Kidney (tissue), 13 donors: ENCODE measurements at regions not wholly inside any gene's neighbourhood (a gene's known extent, or its start where the extent isn't known, plus 50 kb on each side); places are given as distances from the start of the nearest gene placed in this dataset.

ENCODE experiments used
- DNase-seq, 5 donors: peaks; one replicate each; pipeline ENCODE4 v3.0.0-alpha.2; 2013 to 2020
- FAIRE-seq: peaks from 2 replicates; lab custom pipeline; 2012; peaks lifted over from hg19 to GRCh38; lab: Jason Lieb, UNC
- H3K27ac ChIP-seq, 2 donors: one replicate each; pipeline ENCODE4 v1.7.0; 2013; ENCODE audit warnings: low read depth in 2 of 2, low read length in 2 of 2, inconsistent platforms in 1 of 2
- H3K27me3 ChIP-seq: one replicate; pipeline ENCODE4 v1.7.1; 2013; ENCODE audit warnings: low read length, inconsistent platforms; ENCODE audit not compliant: control insufficient read depth, insufficient read depth
- H3K36me3 ChIP-seq, 3 donors: one replicate each; pipeline versions ENCODE4 v1.7.0 to v1.7.1; 2013; ENCODE audit warnings: low read length in 3 of 3, control low read depth in 1 of 3, inconsistent platforms in 1 of 3; ENCODE audit not compliant: insufficient read depth in 3 of 3, control insufficient read depth in 2 of 3
- H3K4me1 ChIP-seq, 3 donors: one replicate each; pipeline versions ENCODE4 v1.7.0 to v1.7.1; 2013; ENCODE audit warnings: low read length in 3 of 3, inconsistent platforms in 1 of 3, low read depth in 1 of 3; ENCODE audit not compliant: control insufficient read depth in 2 of 3, insufficient read depth in 2 of 3
- H3K4me3 ChIP-seq, 3 donors: one replicate each; pipeline versions ENCODE4 v1.7.0 to v1.8.1; 2013; ENCODE audit warnings: low read length in 3 of 3, control low read depth in 1 of 3, inconsistent platforms in 1 of 3
- H3K9ac ChIP-seq, 3 donors: one replicate each; pipeline versions ENCODE4 v1.7.0 to v1.7.1; 2013; ENCODE audit warnings: low read length in 3 of 3, control low read depth in 1 of 3, inconsistent platforms in 1 of 3
- H3K9me3 ChIP-seq, 3 donors: one replicate each; pipeline versions ENCODE4 v1.7.0 to v1.7.1; 2013; ENCODE audit warnings: low read length in 3 of 3, control low read depth in 1 of 3, inconsistent platforms in 1 of 3; ENCODE audit not compliant: control insufficient read depth in 2 of 3, insufficient read depth in 1 of 3
- intact Hi-C: fragments of 100-400 bp; cut with DNase I; formaldehyde crosslinking; loops from one replicate; pipeline ENCODE4 v1.11.1; 2022
- TF ChIP-seq, protein P1 (sequence below): IDR thresholded peaks from 3 replicates; pipeline ENCODE4 v1.5.1; 2012; ENCODE audit warnings: mild to moderate bottlenecking, moderate library complexity, borderline replicate concordance; ENCODE audit not compliant: insufficient read depth; ENCODE audit errors: extremely low read depth
- donor health status: control.
- donor health status: control.
- donor health status: control.
- donor health status: control.
- donor health status: control.
- donor health status: DM: yes; HTN: yes; CAD: no.
- donor health status: Normal renal cell carcinoma (clear cell type).

DNA sequence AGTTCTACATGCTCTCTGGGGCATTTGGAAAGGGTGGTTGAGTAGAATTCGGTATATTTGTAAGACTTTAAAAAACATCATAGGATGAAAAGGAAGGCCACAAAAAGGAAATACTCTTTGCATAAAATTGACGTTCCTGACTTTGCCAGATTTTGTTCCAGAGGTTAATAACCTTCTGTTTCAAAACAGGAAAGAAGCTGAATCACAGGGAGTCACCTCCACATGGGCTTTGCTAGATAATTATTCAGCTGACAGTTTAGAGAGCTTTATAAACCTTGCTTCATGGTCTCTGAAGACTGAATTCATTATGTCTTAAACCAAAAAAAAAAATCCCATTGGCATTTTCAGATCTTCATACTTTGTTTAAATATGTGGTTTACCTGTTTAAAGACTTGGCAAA lies 203.7 kb downstream of the SEMA6A start:
- Histone ChIP-seq H3K9ac (no peak overlapping the region), H3K4me3 (no peak overlapping the region), H3K36me3 (no peaks in the 10 kb centered on the region), H3K27ac (peak overlapping the region in 1 of 2 donors; percentile 52), H3K4me1 (peaks cover 0 to 13% (median 3%) of the 10 kb centered on the region in 3 donors), H3K27me3 (no peaks in the 10 kb centered on the region), H3K9me3 (no peaks in the 10 kb centered on the region)
- FAIRE-seq, result peak; percentile 70
- TF ChIP-seq, protein P1, sequence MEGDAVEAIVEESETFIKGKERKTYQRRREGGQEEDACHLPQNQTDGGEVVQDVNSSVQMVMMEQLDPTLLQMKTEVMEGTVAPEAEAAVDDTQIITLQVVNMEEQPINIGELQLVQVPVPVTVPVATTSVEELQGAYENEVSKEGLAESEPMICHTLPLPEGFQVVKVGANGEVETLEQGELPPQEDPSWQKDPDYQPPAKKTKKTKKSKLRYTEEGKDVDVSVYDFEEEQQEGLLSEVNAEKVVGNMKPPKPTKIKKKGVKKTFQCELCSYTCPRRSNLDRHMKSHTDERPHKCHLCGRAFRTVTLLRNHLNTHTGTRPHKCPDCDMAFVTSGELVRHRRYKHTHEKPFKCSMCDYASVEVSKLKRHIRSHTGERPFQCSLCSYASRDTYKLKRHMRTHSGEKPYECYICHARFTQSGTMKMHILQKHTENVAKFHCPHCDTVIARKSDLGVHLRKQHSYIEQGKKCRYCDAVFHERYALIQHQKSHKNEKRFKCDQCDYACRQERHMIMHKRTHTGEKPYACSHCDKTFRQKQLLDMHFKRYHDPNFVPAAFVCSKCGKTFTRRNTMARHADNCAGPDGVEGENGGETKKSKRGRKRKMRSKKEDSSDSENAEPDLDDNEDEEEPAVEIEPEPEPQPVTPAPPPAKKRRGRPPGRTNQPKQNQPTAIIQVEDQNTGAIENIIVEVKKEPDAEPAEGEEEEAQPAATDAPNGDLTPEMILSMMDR, result no peak
- intact Hi-C loops, result no loop called here
- DNase-seq, result peak in 1 of 5 donors; percentile 30

DNA sequence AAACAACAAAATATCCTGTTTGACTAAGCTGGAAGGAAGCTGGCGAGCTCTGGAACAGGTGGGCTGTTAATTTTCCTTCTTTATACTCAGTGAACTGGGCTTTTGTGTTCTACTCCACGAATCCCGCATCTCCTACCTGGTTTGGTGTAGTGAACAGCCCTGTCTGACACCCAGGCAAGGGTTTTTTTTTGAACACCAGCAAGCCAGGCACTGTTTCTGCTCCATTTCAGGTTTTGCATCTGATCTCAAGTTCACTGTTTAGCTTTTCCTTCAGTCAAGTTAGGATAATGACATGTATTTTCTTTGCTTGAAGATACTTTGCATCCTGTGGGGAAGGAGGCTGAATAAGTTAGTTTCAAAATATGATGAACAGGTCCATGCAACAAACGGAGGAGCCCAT lies 204.5 kb downstream of the SEMA6A start:
- Histone ChIP-seq H3K4me1 (peaks cover 0 to 13% (median 3%) of the 10 kb centered on the region in 3 donors), H3K9me3 (no peaks in the 10 kb centered on the region), H3K27ac (no peak overlapping the region), H3K4me3 (no peak overlapping the region), H3K9ac (no peak overlapping the region), H3K27me3 (no peaks in the 10 kb centered on the region), H3K36me3 (no peaks in the 10 kb centered on the region)
- no peak for FAIRE-seq
- TF ChIP-seq, protein P1, result no peak
- no peak for DNase-seq
- intact Hi-C loops, result no loop called here

DNA sequence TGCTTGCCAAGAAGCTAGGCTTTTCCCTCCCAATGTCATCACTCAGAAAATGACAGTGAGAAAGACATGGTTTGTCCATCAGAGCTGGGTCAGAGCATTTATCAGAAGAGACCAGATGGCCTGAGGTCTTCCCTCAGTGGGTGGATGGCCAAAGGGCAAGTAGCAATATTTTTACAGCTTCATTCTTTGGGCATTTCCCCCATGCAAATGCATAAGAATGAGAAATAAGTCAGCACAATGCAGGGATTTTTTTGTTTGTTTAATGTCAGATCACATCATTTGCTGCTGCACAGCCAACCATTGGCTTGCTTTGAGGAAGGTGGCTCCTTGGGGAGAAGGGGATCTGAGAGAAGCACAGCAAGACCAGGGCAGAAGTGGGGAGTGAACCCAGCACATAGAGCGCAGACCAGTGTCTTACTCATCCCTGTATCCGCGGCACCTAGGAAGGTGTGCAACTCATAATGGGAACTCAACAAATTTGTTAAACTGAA lies 209.6 kb downstream of the SEMA6A start:
- DNase-seq (no peak), FAIRE-seq (no peak)
- Histone ChIP-seq H3K36me3 (no peaks in the 10 kb centered on the region), H3K9ac (no peak overlapping the region), H3K27ac (no peak overlapping the region), H3K27me3 (no peaks in the 10 kb centered on the region), H3K4me1 (peaks cover 0 to 3% (median 0%) of the 10 kb centered on the region in 3 donors), H3K9me3 (no peaks in the 10 kb centered on the region), H3K4me3 (no peak overlapping the region)
- intact Hi-C loops, result no loop called here
- TF ChIP-seq, protein P1, result no peak

DNA sequence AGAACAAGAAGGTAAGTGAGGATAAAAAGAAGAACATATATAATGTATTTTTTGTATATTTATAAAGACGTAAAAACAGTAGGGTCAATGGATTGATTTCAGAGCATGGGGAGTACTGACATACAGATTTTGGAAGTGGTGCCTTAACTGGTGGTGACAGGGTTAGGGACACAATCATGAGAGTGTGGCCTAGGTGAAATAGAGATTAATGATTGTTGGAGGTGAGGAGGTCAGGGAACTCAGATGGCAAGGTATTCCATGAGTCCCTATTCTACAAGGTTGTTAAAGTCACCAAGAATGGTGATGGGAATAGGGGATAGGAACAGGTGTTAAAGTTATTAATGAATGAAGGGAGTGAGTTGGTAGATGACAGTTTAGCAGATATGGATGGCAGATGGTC lies 210.8 kb downstream of the SEMA6A start:
- Histone ChIP-seq H3K4me1 (peaks cover 0 to 3% (median 0%) of the 10 kb centered on the region in 3 donors), H3K27me3 (no peaks in the 10 kb centered on the region), H3K9me3 (no peaks in the 10 kb centered on the region), H3K27ac (no peak overlapping the region), H3K36me3 (no peaks in the 10 kb centered on the region), H3K9ac (no peak overlapping the region), H3K4me3 (no peak overlapping the region)
- DNase-seq (no peak), FAIRE-seq (no peak)
- intact Hi-C loops, result no loop called here
- TF ChIP-seq, protein P1, result no peak
